ENCODE measurements at regions not wholly inside any gene's neighbourhood (a gene's known extent, or its start where the extent isn't known, plus 50 kb on each side); places are given as distances from the start of the nearest gene placed in this dataset.

DNA sequence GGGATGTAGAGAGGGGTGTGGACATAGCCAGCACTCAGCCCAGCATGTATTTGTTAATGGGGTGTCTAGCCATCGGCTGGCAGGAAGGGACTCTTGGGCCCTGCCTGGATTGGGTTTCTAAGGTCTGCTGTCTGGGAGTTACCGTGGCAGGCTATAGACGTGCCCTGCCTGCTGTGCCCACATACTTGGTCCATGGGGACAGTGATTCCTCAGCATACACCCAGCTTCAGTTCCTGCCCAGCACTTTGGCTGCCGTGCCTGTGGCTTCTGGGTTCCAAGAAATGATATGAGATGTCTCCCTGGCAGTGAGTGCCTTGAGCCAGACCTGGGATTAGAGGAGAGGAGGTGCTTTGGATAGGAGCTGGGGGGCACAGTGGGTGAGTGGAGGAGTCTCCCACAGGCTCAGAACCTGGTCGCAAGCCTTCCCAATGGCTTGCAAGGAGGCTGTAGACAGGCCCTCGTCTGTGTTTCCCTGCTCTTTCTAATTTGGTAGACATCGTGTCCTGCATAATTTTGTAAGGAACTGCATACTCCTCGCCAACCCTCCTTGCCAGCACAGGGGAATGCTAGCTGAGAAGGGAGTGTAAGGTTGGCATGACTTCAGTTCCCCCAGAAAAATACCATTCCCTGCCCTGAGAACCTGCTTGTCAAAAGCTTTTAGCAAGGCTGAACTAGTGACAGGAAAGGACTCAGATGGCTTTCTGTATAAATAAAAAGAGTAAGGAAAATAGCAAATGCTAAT lies 287.9 kb downstream of the ZSWIM6 start:
- no peak overlapping the region for H2BK20ac ChIP-seq (ENCODE audit: low read length)
- no peaks in the 10 kb centered on the region; a peak in 1 of 7 replicates for H3K27me3 ChIP-seq (replicated peaks in 1 of 4; ENCODE audit: control insufficient read depth in 3 of 4, extremely low read depth in 1 of 4, insufficient read depth in 3 of 4, low read length in 3 of 4)
- no peak overlapping the region for H2AK5ac ChIP-seq (ENCODE audit: low read depth, low read length)
- no peak overlapping the region for H2BK12ac ChIP-seq (ENCODE audit: low read depth, low read length)
- H2BK15ac ChIP-seq (ENCODE audit: low read length): no peak overlapping the region
- no peak overlapping the region for H3K4ac ChIP-seq (replicated peaks; ENCODE audit: insufficient read length, low read depth, low read length)
- H3K9me3 ChIP-seq (ENCODE audit: insufficient read depth in 2 of 2, low read depth in 1 of 2, low read length in 1 of 2): no peaks in the 10 kb centered on the region
- no peak overlapping the region for H4K5ac ChIP-seq (ENCODE audit: insufficient read length, low read depth, low read length)
- no peak overlapping the region for H3K14ac ChIP-seq (ENCODE audit: insufficient read length)
- ChIA-PET POLR2A (ENCODE audit: partially characterized antibody) (no interaction called here), CTCF (ENCODE audit: partially characterized antibody) (interaction anchor here (0.8 to 3.1 kb wide), 8 partner anchors 12 to 216 kb away, joined by 3 to 14 read pairs (median 4); no protein-coding TSS in a partner anchor)
- no peak overlapping the region for H2AFZ ChIP-seq (ENCODE audit: low read length)
- WGBS, 2 experiments (ENCODE audit: extremely low coverage in 1 of 2, insufficient coverage in 1 of 2, insufficient read length in 1 of 2, insufficient replicate concordance in 2 of 2, low coverage in 1 of 2, low lambda C conversion rate in 2 of 2, missing lambda C conversion rate in 1 of 2): 87% methylated on average over 8 of the region's 8 CpGs; no CpG with 5 or more reads in 1 of the 2 experiments
- no peak overlapping the region for H3K9ac ChIP-seq (replicated peaks in 1 of 4; ENCODE audit: extremely low read depth in 1 of 4, low read depth in 3 of 4, low read length in 3 of 4)
- FAIRE-seq (no peak), DNase-seq (ENCODE audit: low read depth in 1 of 2, low spot score in 2 of 2) (no peak)
- H3K18ac ChIP-seq (ENCODE audit: extremely low read depth, low read length): no peak overlapping the region
- H3K23me2 ChIP-seq (ENCODE audit: low read depth, low read length): peaks cover under 1% of the 10 kb centered on the region; the same call in 1 of the 2 replicates
- H3K56ac ChIP-seq (replicated peaks; ENCODE audit: insufficient read length, low read depth, low read length): no peak overlapping the region
- no peak overlapping the region for H3K4me3 ChIP-seq (ENCODE audit: extremely low read depth in 1 of 4, insufficient read depth in 2 of 4, low read depth in 3 of 4, low read length in 4 of 4)
- no peak overlapping the region for H2BK120ac ChIP-seq (replicated peaks; ENCODE audit: low read depth, low read length)
- no peak overlapping the region for H3K27ac ChIP-seq (ENCODE audit: low read depth, low read length)
- H4K8ac ChIP-seq (ENCODE audit: extremely low read depth, insufficient read depth, low read length): no peak overlapping the region; the same call in 1 of the 2 replicates
- no peak overlapping the region for H3K23ac ChIP-seq (ENCODE audit: insufficient read length)
- no peaks in the 10 kb centered on the region for H3K79me2 ChIP-seq (ENCODE audit: control insufficient read depth in 1 of 2, insufficient read depth in 2 of 2, low read length in 2 of 2)
- H3K36me3 ChIP-seq (ENCODE audit: control insufficient read depth in 2 of 4, insufficient read depth in 4 of 4, low read length in 3 of 4): no peaks in the 10 kb centered on the region
- no peaks in the 10 kb centered on the region for H4K20me1 ChIP-seq (replicated peaks in 1 of 2; ENCODE audit: control insufficient read depth in 1 of 2, insufficient read depth in 2 of 2, low read length in 2 of 2)
- TF ChIP-seq SIN3A (conservative IDR thresholded peaks at IDR 0.05 in 1 of 2, IDR thresholded peaks at IDR 0.05 in 1 of 2; ENCODE audit: low read depth in 1 of 2, low read length in 2 of 2) (no peak), RNF2 (IDR thresholded peaks at IDR 0.05; ENCODE audit: borderline replicate concordance, low read depth, low read length, missing control alignments, poor library complexity, severe bottlenecking) (no peak)
- H3K4me1 ChIP-seq (replicated peaks in 1 of 4; ENCODE audit: control insufficient read depth in 3 of 4, insufficient read depth in 4 of 4, low read length in 3 of 4): peaks cover 0 to 3% (median under 1%) of the 10 kb centered on the region in 4 experiments; a peak in 4 of 7 replicates
- no peak overlapping the region for H3K4me2 ChIP-seq (ENCODE audit: insufficient read depth in 1 of 2, low read depth in 2 of 2, low read length in 2 of 2)
- H3K79me1 ChIP-seq (ENCODE audit: low read depth, low read length): no peaks in the 10 kb centered on the region
- H2BK5ac ChIP-seq (ENCODE audit: low read depth, low read length): no peak overlapping the region
- no peak overlapping the region for H4K91ac ChIP-seq (replicated peaks; ENCODE audit: insufficient read length, low read length)
